NCI-H82 treated with DMSO at 0.1 percent for 48 hours (cell line): ENCODE measurements at regions not wholly inside any gene's neighbourhood (a gene's known extent, or its start where the extent isn't known, plus 50 kb on each side); places are given as distances from the start of the nearest gene placed in this dataset.
"Not testable (repeated sequence)": the region's sequence is repeated elsewhere in the genome, so short reads cannot be mapped to it uniquely, and the experiment has no call there.

Experiments used
- DNase-seq: peaks from one replicate; lab custom pipeline; 2025; ENCODE audit not compliant: unreplicated experiment; lab: John Stamatoyannopoulos, UW

- DNase-seq = no peak
These were observed 1751.3 kb upstream of the LRRTM1 start for GRCh38 chr2:82055846-82056245.

- DNase-seq = no peak
These were observed 1739.3 kb upstream of the LRRTM1 start for GRCh38 chr2:82043867-82044266.

GRCh38 chr2:82027921-82028615 lies 1723.5 kb upstream of the LRRTM1 start:
- DNase-seq = no peak

GRCh38 chr2:82023710-82024109 lies 1719.2 kb upstream of the LRRTM1 start:
- DNase-seq = no peak

- no peak for DNase-seq
These were observed 1709.1 kb upstream of the LRRTM1 start for GRCh38 chr2:82013641-82014040.

- no peak for DNase-seq
These were observed 1702.6 kb upstream of the LRRTM1 start for GRCh38 chr2:82007071-82007664.

- DNase-seq = not testable (repeated sequence)
These were observed 1701.3 kb upstream of the LRRTM1 start for GRCh38 chr2:82005889-82006288.

- no peak for DNase-seq
These were observed 1697.1 kb upstream of the LRRTM1 start for GRCh38 chr2:82001614-82002013.

- DNase-seq = no peak
These were observed 1696.1 kb upstream of the LRRTM1 start for GRCh38 chr2:82000606-82001005.

- DNase-seq = no peak
These were observed 1691.8 kb upstream of the LRRTM1 start for GRCh38 chr2:81996332-81996731.

GRCh38 chr2:81991282-81991681 lies 1686.7 kb upstream of the LRRTM1 start:
- no peak for DNase-seq

- DNase-seq = no peak
These were observed 1682.8 kb upstream of the LRRTM1 start for GRCh38 chr2:81987370-81987769.

GRCh38 chr2:81984969-81985637 lies 1680.6 kb upstream of the LRRTM1 start:
- DNase-seq = no peak

- no peak for DNase-seq
These were observed 1677.0 kb upstream of the LRRTM1 start for GRCh38 chr2:81981585-81981984.

- DNase-seq = no peak
These were observed 1674.5 kb upstream of the LRRTM1 start for GRCh38 chr2:81979086-81979485.

GRCh38 chr2:81976998-81977397 lies 1672.4 kb upstream of the LRRTM1 start:
- no peak for DNase-seq

GRCh38 chr2:81974216-81974615 lies 1669.7 kb upstream of the LRRTM1 start:
- DNase-seq = no peak

GRCh38 chr2:81942876-81943275 lies 1638.3 kb upstream of the LRRTM1 start:
- DNase-seq = no peak

GRCh38 chr2:81942136-81942680 lies 1637.7 kb upstream of the LRRTM1 start:
- DNase-seq = no peak

GRCh38 chr2:81940266-81940955 lies 1635.9 kb upstream of the LRRTM1 start:
- no peak for DNase-seq

GRCh38 chr2:81937944-81938343 lies 1633.4 kb upstream of the LRRTM1 start:
- DNase-seq = no peak
